ENCODE measurements at regions not wholly inside any gene's neighbourhood (a gene's known extent, or its start where the extent isn't known, plus 50 kb on each side); places are given as distances from the start of the nearest gene placed in this dataset.

GRCh38 chr2:100627330-100628300, 64.8 kb downstream of the PDCL3 start:
- no peak for DNase-seq (ENCODE audit: low read depth, low spot score)

GRCh38 chr2:100628506-100628905, 65.7 kb downstream of the PDCL3 start:
- no peak for DNase-seq (ENCODE audit: low read depth, low spot score)

GRCh38 chr2:100629309-100629708, 66.5 kb downstream of the PDCL3 start:
- no peak for DNase-seq (ENCODE audit: low read depth, low spot score)

GRCh38 chr2:100630473-100630977, 67.7 kb downstream of the PDCL3 start:
- DNase-seq (ENCODE audit: low read depth, low spot score): no peak

- DNase-seq (ENCODE audit: low read depth, low spot score): no peak
Observed at GRCh38 chr2:100632037-100632436, 69.2 kb downstream of the PDCL3 start.

GRCh38 chr2:100632759-100633158, 70.0 kb downstream of the PDCL3 start:
- DNase-seq (ENCODE audit: low read depth, low spot score): no peak

- DNase-seq (ENCODE audit: low read depth, low spot score): no peak
Observed at GRCh38 chr2:100639588-100640390, 77.0 kb downstream of the PDCL3 start.

- peak; percentile 20 for DNase-seq (ENCODE audit: low read depth, low spot score)
Observed at GRCh38 chr2:100640431-100641124, 77.8 kb downstream of the PDCL3 start.

- no peak for DNase-seq (ENCODE audit: low read depth, low spot score)
Observed at GRCh38 chr2:100641125-100641435, 78.3 kb downstream of the PDCL3 start.

- no peak for DNase-seq (ENCODE audit: low read depth, low spot score)
Observed at GRCh38 chr2:100642425-100642824, 79.6 kb downstream of the PDCL3 start.

- no peak for DNase-seq (ENCODE audit: low read depth, low spot score)
Observed at GRCh38 chr2:100643467-100643866, 80.7 kb downstream of the PDCL3 start.

- DNase-seq (ENCODE audit: low read depth, low spot score): no peak
Observed at GRCh38 chr2:100643906-100644501, 81.2 kb downstream of the PDCL3 start.

GRCh38 chr2:100645695-100646429, 83.1 kb downstream of the PDCL3 start:
- no peak for DNase-seq (ENCODE audit: low read depth, low spot score)

- no peak for DNase-seq (ENCODE audit: low read depth, low spot score)
Observed at GRCh38 chr2:100647709-100648108, 84.9 kb downstream of the PDCL3 start.

- no peak for DNase-seq (ENCODE audit: low read depth, low spot score)
Observed at GRCh38 chr2:100650151-100650550, 87.4 kb downstream of the PDCL3 start.

- DNase-seq (ENCODE audit: low read depth, low spot score): no peak
Observed at GRCh38 chr2:100653449-100654035, 90.7 kb downstream of the PDCL3 start.

- no peak for DNase-seq (ENCODE audit: low read depth, low spot score)
Observed at GRCh38 chr2:100654611-100655010, 91.8 kb downstream of the PDCL3 start.

GRCh38 chr2:100655446-100655845, 92.7 kb downstream of the PDCL3 start:
- DNase-seq (ENCODE audit: low read depth, low spot score): no peak

- no peak for DNase-seq (ENCODE audit: low read depth, low spot score)
Observed at GRCh38 chr2:100655936-100656534, 93.2 kb downstream of the PDCL3 start.

- no peak for DNase-seq (ENCODE audit: low read depth, low spot score)
Observed at GRCh38 chr2:100658017-100658416, 95.2 kb downstream of the PDCL3 start.

All from astrocyte of the hippocampus (primary cell).